HG03045 (cell line): ENCODE measurements at regions not wholly inside any gene's neighbourhood (a gene's known extent, or its start where the extent isn't known, plus 50 kb on each side); places are given as distances from the start of the nearest gene placed in this dataset.
A peak's percentile ranks its signal among the peaks of the same experiment; 100 is the strongest.

ENCODE experiments used
- ATAC-seq: cut with Tn5 transposase; IDR thresholded peaks from one replicate; pipeline ENCODE4 v1.9.1; 2021; ENCODE audit warnings: mild to moderate bottlenecking, moderate library complexity; ENCODE audit not compliant: unreplicated experiment

DNA sequence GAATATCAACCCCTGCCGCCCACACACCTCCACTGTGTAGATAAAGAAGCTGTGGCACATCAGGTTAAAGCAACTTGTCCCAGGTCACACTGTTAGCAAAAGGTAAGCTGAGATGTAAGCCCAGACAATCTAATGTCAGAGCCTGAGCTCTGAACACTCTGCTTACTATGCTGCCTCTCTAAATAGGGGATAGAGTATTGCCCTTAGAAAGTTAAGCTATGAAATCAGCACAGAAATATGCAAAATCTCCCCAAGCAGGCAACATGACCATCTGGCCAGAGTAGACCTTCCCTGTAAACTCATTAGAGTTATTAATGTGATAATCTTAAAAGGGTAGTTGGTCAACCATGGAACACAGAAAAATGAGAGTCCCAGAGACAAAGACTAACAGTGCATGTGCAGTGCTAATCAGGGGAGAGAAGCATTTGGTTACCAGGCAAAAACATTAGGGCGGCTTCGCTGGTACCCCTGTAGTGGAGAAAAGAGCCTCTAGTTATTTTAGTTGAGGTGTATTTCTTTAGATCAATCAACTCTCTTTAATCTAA, 171.0 kb downstream of the BTG1 start:
- no peak for ATAC-seq

DNA sequence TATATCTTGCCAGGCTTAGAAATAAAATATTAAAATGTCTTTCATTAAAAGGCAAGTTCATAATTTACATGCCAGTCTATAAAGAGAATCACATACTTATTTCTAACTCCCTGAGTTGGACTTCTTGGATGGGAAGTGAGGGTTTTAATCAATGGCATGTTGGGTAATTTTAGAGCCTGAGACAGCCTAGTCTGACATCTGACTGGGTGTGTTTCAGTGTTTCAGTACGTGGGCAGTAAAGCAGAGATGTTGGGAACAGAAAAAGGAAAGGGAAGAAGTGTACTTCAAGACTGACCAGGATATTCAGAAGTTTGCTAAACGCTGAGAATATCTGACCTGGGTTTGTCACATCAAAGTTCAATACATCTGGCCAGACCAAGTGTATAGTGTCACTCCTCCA, 171.8 kb downstream of the BTG1 start:
- ATAC-seq, result no peak

DNA sequence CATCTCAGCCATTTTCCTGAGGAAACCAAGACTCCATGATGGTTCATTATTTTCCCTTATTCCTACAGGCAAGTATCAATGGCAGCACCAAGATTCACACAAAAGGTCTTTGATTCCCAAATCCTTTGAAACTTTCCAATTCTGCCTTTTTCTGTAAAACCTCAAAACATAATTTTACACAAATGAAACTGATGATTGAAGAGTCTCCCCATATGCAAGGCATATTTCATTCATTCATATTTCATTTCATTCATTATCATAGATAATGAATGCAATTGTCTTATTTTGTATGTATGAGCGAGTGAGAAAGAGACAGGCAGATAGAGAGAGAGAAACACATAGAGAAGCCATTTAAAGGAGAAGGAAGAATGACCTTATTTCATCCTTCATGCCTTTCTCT, 172.8 kb downstream of the BTG1 start:
- ATAC-seq, result no peak

DNA sequence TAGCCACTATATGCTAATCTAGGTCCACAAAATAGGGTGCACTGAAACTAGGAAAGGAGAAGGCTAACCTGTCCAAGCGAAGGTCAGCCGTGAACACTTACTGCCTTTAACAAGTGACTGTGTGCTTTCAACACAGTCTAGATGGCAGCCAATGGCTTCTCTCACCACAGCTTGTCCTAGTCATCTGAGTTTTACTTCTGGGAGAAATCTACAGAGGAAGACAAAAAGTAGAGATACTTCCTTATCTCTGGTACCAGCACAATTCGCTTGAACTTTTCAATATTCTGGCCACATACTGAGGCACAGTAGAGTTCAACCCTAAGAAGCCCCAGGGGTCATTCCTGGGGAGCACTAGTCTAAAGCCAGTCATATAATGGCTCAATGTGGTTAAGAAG, 176.9 kb downstream of the BTG1 start:
- no peak for ATAC-seq

DNA sequence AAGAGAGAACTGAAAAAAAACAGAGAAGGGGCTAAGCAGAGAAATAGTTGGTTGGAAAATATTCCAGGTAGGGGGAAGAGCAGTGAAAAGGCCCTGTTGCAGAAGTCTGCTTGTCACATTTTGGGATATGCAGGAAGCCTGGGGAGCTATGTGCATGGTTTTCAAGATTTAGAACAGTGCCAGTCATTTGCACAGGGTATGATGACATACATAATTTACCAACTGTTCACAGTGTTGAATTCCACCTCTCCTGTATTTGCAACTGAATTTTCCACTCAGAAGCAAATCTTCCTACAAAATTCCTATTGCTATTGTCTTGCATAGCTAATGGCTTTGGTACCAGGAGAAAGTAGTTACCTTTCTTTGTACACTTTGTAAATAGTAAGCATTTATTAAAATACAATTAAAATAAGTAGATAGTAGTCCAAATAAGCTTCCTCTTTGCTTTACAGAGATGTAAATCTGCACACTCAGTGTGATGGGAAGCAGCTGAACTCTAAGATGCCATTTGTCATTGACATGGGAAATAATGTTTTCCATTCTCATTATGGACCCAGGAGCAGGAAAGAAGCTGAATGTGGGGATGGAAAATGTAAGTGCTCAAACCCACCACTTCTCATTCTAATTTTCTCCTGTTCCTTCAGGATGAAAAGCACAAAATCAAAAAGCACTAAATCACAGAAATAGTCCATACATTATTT, 177.4 kb downstream of the BTG1 start:
- ATAC-seq, result no peak

DNA sequence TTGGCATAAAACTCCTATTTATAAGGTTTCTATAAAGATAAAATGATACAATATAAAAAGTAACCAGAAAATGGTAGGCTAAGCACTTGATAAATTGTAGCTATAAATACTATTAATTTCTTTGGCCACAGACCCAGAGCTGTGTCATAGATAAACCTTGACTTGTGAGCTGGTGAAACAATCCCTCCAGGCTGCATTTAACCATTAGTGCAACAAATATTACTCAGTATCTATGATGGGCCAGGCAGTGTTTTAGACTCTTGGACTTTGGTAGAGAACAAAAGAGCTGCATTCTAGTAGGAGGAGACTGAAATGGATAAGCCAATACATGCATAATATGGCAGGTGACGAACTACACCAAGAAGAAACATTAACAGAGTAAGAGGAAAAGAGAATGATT, 178.1 kb downstream of the BTG1 start:
- ATAC-seq, result no peak

DNA sequence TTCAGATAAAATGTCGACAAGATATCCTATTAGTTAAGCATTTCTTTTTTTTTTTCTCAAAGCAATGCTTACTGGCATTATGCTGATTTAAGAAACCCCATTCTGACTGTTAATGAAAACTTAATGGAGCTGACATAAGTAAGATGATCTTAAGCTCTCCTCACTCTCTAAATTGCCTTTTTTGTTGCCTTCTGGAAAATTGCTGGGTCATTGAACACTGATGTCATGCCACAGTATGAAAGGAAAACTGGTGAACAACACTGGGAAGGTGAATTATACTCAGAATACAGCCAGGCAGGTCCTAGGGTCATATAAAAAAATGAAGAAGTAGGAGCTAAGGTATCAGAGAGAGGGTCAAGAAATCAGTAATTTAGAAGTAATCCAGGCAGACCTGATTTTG, 179.9 kb downstream of the BTG1 start:
- ATAC-seq, result no peak

DNA sequence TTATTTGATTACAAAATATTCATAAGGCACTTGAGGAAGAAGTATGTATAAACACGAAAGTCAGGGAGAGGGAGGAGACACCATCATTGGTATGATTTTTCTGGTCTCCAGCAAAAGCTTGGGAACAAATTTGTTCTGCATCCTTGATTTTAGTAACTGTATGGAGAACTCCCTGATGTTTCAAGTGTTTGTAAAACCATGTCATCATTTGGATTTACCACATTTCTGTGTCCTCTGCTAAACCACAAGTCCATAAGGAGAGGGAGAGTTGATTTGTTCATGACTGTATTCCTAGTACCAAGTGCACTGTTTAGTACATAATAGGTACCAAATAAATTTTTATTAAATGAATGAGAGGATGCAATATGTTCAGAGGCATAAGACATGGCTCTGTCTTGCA, 181.1 kb downstream of the BTG1 start:
- no peak for ATAC-seq

DNA sequence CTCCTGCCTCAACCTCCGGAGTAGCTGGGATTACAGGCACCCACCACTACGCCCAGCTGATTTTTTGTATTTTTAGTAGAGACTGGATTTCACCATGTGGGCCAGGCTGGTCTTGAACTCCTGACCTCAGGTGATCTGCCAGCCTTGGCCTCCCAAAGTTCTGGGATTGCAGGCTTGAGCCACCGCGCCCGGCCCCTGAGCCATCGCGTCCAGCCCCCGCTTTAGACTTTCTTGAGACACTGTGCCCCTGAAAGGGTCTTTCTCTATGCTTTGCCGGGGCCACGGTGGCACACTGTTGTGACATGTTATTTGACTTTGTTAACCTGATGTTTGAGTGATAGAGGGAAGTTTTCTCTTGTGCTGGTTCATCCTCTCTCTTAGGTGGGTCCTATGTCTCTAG, 186.4 kb downstream of the BTG1 start:
- no peak for ATAC-seq

DNA sequence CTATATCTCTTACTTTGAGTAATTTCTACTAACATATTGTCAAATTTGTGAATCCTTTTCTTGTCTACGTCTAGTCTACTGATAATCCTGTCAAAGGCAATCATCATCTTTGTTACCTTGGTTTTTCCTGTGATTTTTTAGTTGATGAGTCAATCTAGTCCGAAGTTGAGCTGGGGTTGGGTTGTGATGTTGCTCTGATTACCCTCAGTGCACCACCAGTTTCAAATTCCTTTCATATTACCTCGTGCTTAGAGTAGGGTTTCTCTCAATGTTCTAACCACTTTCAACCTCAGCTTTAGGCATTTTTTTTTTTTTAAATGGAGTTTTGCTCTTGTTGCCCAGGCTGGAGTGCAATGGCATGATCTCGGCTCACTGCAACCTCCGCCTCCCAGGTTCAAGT, 186.8 kb downstream of the BTG1 start:
- no peak for ATAC-seq

DNA sequence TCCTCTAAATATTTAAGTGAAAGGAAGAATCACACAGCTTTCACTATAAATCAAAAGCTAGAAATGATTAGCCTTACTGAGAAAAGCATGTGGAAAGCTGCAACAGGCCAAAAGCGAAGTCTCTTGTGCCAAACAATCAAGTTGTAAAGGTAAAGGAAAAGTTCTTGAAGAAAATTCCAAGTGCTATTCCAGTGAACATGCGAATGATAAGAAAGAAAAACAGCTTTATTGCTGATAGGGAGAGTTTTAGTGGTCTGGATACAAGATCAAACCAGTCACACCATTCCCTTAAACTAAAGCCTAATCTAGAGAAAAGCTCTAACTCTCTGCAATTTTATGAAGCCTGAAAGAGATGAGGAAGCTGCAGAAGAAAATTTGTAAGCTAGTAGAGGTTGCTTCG, 190.9 kb downstream of the BTG1 start:
- ATAC-seq, result no peak

DNA sequence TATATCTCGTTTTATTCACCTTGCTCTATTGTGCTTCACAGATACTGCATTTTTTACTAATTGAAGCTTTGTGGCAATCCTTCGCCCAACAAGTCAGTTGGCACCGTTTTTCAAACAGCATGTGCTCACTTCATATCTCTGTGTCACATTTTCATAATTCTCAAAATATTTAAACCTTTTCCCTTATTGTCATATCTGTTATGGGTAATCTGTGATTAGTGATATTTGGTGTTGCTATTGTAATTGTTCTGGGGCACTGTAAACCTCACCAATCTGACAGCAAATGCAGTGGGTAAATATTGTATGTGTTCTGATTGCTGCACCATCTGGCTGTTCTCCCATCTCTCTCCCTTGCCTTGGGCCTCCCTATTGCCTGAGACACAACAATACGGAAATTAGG, 191.3 kb downstream of the BTG1 start:
- ATAC-seq, result no peak

DNA sequence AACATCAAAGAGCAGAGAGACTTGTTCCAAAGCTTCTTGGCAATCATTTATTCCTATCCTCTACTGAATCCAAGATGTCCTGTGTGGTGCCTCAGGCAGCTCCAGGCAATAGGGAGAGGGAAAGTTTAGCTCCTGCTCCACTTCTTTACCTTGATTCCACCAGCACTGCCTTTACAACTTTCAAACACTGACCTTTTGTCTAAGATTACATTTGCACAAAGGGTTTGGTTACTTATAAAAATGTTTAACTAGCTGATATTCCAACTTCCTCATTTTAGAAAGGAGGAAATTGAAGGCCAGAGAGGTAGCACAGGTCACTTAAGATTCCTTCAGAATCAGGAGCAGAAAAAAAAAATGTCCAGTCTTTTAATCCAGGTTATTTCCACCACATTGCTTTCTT, 192.7 kb downstream of the BTG1 start:
- ATAC-seq, result no peak

DNA sequence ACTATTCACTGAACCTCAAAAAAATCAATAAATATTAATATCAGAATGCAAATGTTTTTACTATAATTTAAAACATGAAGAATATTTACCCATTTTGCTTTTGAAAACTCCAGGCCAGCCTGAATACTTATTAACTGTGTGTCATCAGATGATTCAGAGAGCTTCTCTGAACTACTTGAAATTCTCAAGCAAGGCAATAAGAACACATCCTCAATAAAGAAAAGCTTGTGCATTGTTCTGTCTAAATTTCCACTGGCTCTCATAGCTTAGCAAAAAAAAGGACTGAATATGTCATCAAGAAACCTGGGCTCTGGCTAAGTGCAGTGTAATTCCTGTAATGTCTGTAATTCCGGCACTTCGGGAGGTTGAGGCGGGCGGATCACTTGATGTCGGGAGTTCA, 194.1 kb downstream of the BTG1 start:
- no peak for ATAC-seq

DNA sequence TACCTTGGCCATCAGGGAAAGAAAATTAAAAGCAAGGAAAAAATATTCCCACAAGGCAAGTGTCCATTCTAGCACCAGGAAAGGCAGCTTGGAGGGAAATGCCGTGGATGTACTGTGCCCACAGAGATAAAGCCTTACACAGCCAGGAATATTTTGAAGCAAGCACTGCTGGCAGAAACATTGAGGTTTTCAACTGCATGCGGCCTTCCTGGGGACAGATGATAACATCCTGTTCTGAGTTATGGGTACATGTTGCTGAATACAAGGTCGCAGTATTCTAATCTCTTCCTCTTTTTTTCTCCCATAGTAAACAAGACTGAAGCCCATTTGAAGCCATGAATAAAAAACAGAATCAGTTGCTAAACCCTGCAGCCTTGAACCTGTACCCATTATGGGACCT, 197.1 kb downstream of the BTG1 start:
- no peak for ATAC-seq

DNA sequence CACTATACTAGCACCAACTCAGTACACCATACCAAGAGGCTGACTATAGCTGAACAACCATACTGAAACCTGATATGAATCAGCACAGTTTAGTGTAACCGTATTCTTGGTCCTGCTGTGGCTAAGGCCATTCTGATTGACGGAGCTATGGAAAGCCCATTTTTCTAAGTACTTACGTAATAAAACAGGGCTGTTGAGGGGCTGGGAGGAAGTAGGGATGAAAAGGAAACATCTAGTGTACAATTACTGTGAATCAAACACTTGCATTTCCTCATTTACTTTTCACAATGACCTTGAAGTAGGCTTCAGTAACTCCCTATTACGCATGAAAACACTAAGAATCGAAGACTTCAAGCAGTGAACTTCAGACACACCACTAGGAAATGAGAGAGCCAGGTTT, 198.2 kb downstream of the BTG1 start:
- ATAC-seq, result peak; percentile 92

DNA sequence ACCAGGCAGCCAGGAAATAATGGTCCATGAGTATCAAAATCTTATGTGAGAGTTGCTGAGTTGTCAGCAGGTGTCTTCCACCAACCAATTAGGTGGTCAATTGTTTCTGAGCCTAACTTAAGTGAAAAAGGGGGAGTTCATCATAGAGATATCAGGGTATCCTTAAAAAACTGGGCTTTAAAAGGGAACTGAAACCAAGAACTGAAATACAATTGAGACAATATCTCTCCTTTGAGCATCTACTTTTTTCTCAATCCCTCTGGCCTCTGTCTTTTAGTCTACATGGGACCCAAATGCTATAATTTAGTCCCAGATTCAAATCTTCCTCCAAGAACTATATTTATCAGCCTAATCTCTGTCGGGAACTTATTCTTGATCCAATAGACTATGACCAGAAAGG, 201.0 kb downstream of the BTG1 start:
- no peak for ATAC-seq

DNA sequence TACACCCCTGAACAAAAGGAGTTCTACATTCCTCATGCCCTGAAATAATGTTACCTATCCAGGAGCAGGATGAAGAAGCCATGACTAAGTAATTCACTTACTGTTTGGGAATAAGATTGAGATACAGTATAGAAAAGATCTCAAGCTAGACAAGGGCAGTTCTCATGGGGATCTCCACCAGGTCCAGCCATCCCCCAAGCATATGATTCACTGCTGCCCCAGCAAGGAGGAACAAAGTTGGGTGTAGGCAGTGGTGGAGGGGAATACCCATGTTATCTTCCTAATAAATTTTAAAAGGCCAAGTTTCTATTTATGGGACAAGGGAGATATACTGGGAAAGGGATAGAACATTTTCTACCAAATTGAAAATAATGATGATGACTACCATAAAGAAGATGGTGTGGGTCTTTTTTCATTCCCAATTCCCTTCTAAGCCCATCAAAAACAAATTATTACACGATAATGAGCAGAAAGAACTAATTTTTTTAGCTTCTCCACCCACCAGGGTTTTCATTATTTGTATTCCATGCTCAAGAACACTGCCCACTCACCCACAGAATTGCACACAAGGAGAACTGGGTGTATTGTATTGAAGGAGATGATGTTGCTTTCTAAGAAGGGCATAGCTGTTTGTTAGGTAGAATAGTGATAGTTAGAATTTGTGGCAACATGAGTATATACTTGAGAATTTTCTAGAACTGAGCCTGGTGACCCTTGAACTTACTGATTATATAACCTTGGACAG, 204.6 kb downstream of the BTG1 start:
- ATAC-seq, result no peak

DNA sequence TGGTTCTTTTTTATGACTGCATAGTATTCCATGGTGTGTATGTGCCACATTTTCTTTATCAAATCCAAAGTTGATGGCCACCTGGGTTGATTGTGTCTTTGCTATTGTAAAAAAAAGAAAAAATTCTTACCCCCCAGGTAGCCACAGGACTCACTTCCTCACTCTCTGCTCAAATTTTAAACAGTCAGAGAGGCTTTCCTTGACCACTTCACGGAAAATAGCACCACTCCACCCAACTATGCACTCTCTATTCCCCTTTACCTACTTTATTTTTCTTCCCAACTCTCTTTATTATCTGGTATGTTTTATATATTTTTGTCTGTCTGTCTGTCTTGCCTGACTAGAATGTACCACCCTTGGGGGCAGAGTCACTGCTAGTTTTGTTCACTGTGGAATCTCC, 205.3 kb downstream of the BTG1 start:
- ATAC-seq, result no peak

DNA sequence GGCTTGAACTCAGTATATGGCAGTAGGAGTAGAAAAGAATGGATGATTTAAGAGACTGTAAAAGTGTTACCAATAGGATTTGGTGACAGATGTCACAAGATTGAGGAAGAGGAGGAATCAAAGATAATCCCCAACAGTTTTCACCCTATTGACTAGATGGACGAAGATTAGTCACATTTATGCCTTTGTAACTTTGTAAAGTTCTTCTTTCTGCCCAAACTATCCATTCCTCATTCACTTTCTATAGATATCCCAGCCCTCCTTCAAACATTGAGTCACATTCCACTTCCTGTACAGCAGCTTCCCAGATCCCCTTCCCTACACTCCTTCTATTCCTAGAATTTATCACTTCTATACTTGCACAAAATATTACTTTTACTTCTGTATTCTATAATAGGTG, 207.9 kb downstream of the BTG1 start:
- no peak for ATAC-seq

DNA sequence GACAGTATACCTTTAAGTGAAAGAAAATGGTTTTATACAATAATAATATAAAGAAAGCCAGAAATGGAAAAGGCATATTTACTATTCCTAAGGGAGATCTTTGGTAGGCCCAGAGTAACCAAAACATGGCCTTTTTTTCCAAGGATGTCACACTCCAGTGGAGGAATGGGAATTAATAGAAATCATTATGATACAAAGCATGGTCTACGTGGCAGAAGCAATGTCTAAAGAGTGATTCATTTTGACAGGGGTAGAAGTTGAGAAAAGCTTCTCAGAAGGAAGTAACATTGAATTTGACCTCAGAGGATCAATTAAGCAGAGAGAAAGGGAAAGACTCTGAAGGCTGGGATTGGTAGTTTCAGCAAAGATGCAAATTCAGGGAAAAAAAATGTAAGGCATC, 208.6 kb downstream of the BTG1 start:
- no peak for ATAC-seq

DNA sequence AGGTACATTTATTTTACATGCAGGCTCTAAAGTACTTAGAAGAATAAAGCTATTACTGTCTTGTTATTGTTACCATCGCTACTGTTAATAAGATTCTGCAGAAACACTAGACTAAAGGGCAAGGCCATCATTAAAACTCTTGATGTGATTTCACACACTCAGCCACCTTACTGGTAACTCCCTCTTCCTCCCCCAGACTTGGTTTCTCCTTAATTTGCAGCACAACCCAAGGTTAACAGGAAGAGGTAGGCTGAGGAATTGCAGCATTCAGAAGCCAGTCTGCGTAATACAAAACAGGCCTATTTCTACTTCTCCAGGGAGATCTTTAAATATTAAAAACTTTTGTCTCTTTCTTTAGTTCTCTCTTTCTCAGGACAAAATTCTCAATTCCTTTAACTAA, 210.3 kb downstream of the BTG1 start:
- no peak for ATAC-seq

DNA sequence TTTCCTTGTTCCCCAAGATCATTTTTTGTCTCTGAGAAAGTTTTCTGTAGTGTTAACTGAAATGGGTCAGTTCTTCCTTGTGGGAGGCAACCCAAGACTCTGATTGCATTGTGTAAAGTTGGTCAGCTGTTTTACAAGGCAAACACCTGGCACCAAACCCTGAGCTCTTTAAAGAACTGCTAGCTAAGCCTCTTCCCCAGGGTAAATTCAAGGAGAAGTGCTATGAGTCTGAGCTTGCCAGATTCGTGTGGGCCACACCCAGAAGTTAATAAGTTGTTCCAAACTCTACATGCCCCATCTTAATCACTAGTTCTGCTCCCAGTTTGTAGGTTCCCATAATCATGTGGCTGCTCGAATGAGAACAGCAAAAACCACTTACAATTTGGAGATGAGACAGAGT, 214.5 kb downstream of the BTG1 start:
- no peak for ATAC-seq
